PC-3 (cell line): ENCODE measurements at regions not wholly inside any gene's neighbourhood (a gene's known extent, or its start where the extent isn't known, plus 50 kb on each side); places are given as distances from the start of the nearest gene placed in this dataset.

Source experiments
- EZH2 ChIP-seq: fragments of 300-600 bp; sonication (generic); IDR thresholded peaks from one replicate; pipeline ENCODE4 v1.6.1; 2017; ENCODE audit warnings: antibody characterized with exemption, mild to moderate bottlenecking, low read length; ENCODE audit not compliant: unreplicated experiment
- TF ChIP-seq, protein P1 (sequence below): fragments of 300-600 bp; sonication (generic); conservative IDR thresholded peaks from 2 replicates; pipeline ENCODE4 v1.5.1; 2017; ENCODE audit warnings: antibody characterized with exemption, low read depth, mild to moderate bottlenecking, low read length

DNA sequence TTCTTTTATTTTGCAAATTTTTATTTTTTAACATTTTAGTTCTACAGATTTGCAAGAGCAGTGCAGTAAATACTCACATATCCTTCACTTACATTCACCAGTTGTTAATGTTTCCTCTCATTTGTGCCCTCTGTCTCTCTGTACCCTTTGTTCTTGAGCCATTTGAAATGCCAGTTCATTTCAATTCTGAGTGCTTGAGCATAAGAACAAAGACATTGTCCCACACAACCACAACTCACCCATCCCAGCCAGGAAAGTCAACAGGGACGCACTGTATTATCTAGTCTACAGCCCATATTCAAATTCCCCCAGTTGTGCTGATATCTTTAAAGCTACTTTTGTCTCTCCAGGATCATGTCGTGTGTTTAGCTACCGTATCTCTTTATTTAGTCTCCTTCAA, 141.4 kb upstream of the SLC6A11 start:
- TF ChIP-seq, protein P1, sequence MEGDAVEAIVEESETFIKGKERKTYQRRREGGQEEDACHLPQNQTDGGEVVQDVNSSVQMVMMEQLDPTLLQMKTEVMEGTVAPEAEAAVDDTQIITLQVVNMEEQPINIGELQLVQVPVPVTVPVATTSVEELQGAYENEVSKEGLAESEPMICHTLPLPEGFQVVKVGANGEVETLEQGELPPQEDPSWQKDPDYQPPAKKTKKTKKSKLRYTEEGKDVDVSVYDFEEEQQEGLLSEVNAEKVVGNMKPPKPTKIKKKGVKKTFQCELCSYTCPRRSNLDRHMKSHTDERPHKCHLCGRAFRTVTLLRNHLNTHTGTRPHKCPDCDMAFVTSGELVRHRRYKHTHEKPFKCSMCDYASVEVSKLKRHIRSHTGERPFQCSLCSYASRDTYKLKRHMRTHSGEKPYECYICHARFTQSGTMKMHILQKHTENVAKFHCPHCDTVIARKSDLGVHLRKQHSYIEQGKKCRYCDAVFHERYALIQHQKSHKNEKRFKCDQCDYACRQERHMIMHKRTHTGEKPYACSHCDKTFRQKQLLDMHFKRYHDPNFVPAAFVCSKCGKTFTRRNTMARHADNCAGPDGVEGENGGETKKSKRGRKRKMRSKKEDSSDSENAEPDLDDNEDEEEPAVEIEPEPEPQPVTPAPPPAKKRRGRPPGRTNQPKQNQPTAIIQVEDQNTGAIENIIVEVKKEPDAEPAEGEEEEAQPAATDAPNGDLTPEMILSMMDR: no peak
- TF ChIP-seq EZH2: no peak
